ENCODE measurements at regions not wholly inside any gene's neighbourhood (a gene's known extent, or its start where the extent isn't known, plus 50 kb on each side); places are given as distances from the start of the nearest gene placed in this dataset.

DNA sequence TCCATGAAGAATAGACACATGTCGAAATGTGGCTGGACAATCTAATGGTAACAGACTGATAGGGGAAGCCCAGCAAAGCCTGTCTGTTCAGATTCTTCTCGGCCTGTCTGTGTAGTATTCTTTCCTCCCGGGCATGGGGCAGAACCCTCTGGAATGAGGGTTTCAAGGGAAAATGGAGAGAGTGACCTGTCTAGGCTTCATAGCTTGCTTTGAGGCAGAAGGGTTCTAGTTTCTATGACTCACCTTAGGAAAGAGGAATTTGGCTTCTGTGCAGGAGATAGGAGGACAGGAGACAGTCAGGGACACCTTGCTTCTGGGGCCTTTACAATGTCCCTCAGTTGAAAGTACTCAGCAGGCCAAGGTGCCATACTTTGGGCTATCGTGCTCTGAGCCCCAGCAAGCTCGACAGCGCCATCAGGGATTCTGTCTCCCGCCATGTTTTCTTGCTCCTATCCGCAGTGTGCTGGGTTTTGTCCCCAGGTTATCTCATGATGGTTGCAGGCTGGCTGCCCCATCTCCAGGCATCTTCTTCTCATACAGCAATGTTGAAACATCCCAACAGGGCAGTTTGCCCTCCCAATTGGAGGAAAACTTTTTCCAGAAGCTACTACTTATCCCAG, 74.7 kb upstream of the TLK1 start:
- TF ChIP-seq, protein P1, sequence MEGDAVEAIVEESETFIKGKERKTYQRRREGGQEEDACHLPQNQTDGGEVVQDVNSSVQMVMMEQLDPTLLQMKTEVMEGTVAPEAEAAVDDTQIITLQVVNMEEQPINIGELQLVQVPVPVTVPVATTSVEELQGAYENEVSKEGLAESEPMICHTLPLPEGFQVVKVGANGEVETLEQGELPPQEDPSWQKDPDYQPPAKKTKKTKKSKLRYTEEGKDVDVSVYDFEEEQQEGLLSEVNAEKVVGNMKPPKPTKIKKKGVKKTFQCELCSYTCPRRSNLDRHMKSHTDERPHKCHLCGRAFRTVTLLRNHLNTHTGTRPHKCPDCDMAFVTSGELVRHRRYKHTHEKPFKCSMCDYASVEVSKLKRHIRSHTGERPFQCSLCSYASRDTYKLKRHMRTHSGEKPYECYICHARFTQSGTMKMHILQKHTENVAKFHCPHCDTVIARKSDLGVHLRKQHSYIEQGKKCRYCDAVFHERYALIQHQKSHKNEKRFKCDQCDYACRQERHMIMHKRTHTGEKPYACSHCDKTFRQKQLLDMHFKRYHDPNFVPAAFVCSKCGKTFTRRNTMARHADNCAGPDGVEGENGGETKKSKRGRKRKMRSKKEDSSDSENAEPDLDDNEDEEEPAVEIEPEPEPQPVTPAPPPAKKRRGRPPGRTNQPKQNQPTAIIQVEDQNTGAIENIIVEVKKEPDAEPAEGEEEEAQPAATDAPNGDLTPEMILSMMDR (conservative IDR thresholded peaks at IDR 0.05; ENCODE audit: control insufficient read depth, insufficient read depth, low read depth, low read length), result no peak
- H3K4me3 ChIP-seq (ENCODE audit: control insufficient read depth, low read depth, low read length), result no peak overlapping the region
- DNase-seq (ENCODE audit: low read depth), result no peak

DNA sequence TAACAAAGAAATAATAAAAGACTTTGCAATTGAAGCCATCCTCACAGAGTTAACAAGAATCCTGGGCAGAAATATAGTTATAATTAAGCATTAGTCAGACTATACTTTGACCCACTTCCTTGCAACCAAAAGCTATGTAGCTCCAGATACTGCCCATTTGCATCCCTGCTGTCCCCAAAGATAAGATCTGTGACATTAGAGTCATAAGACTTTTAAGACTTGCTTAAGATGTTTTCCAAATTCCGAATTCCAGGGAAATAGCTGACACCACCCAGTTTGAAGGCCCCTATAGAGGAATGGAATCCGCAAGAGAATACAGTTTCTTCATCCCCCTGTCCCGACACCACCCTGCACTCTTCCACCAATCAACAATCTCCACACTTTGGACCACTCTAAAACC, 69.5 kb upstream of the TLK1 start:
- DNase-seq (ENCODE audit: low read depth), result no peak
- TF ChIP-seq, protein P1 (conservative IDR thresholded peaks at IDR 0.05; ENCODE audit: control insufficient read depth, insufficient read depth, low read depth, low read length), result no peak
- H3K4me3 ChIP-seq (ENCODE audit: control insufficient read depth, low read depth, low read length), result no peak overlapping the region

DNA sequence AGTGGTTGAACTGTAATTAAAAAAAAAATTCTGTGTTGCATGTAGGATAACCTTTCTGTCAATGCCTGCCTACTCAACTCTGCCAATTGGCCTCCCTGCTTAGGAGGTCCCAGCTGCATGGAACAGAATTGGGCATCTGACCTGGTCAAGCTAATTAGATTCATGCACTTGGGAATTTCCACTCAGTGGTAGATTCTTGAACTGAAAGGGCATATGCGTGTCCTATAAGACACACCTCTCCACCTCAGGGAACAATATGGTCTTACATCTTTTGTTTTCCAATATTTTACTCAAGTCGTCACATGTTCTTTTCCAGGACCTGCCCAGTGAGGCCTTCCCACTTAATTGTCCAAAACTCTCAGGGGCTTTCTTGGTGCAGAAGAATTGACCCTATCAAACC, 68.1 kb upstream of the TLK1 start:
- no peak overlapping the region for H3K4me3 ChIP-seq (ENCODE audit: control insufficient read depth, low read depth, low read length)
- DNase-seq (ENCODE audit: low read depth), result no peak
- TF ChIP-seq, protein P1 (conservative IDR thresholded peaks at IDR 0.05; ENCODE audit: control insufficient read depth, insufficient read depth, low read depth, low read length), result no peak

DNA sequence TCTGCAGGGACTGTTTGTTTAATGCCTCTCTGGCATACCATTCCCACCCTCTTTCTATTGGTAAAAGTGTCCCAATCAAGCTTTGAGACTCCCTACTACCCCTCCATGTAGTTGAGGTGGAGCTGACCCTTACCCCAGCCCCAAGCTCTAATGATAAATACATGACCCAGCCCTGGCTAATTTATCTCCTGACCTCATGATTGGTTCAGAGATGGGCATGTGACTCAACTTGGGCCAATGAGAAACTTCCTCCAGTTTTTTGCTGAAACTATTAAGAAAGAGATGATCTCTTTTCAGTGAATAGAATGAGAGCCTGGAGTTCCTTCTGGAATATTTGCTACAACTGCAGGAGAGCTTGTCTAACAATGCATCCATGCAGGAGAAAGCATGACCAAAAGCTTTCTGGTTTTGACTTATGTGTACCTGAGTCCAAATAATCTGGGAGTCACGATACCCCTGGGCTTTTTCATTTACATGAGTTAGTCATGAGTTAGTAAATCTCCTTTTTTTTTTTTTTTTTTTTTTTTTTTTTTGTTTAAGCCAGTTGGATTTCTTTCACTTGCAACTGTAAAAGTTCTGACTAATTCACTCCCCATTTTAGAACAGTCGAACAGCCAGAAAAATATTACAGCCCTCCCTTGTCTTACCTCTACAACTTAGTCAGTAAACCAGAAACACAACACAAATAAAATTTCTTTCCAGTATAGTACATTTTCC, 66.5 kb upstream of the TLK1 start:
- TF ChIP-seq, protein P1 (conservative IDR thresholded peaks at IDR 0.05; ENCODE audit: control insufficient read depth, insufficient read depth, low read depth, low read length), result no peak
- DNase-seq (ENCODE audit: low read depth), result peak; percentile 44
- no peak overlapping the region for H3K4me3 ChIP-seq (ENCODE audit: control insufficient read depth, low read depth, low read length)

DNA sequence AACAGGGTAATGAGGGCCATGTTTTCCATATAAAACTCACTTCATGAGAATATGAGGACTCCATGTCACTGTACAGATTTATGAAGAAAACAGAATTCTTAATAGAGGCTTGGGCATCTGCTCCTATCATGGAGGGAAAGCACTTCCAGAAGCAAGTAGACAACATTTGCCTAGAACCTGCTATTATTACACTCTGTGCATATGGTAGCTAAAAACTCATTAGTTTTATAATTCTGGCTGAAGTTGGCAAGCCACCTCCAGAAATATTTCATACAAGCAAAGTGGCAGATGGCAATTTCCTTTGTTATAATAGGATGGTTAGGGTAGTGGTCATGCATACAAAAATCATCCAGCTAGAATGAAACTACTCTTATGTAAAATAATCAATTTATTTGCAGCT, 65.8 kb upstream of the TLK1 start:
- TF ChIP-seq, protein P1 (conservative IDR thresholded peaks at IDR 0.05; ENCODE audit: control insufficient read depth, insufficient read depth, low read depth, low read length), result no peak
- DNase-seq (ENCODE audit: low read depth), result no peak
- no peak overlapping the region for H3K4me3 ChIP-seq (ENCODE audit: control insufficient read depth, low read depth, low read length)

DNA sequence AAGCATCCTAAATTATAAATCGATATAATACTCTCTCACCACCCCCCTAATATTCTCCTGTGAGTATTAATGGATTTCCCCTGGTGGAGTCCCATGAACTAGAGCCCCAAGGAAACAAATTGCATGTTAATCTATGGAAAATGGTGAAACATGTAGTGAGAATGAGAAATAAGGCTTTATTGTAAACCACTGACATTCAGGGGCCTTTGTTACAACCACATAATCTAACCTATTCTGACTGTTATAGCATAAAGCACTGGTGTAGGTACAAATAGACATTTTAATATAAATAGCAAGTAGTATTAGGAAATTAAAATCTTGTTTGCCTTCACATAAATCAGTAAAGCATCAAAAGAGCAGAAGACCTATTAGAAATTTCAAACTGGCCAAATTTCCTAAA, 65.3 kb upstream of the TLK1 start:
- TF ChIP-seq, protein P1 (conservative IDR thresholded peaks at IDR 0.05; ENCODE audit: control insufficient read depth, insufficient read depth, low read depth, low read length), result no peak
- no peak overlapping the region for H3K4me3 ChIP-seq (ENCODE audit: control insufficient read depth, low read depth, low read length)
- no peak for DNase-seq (ENCODE audit: low read depth)
